ENCODE measurements at regions not wholly inside any gene's neighbourhood (a gene's known extent, or its start where the extent isn't known, plus 50 kb on each side); places are given as distances from the start of the nearest gene placed in this dataset.
"Not testable (repeated sequence)": the region's sequence is repeated elsewhere in the genome, so short reads cannot be mapped to it uniquely, and the experiment has no call there.

DNA sequence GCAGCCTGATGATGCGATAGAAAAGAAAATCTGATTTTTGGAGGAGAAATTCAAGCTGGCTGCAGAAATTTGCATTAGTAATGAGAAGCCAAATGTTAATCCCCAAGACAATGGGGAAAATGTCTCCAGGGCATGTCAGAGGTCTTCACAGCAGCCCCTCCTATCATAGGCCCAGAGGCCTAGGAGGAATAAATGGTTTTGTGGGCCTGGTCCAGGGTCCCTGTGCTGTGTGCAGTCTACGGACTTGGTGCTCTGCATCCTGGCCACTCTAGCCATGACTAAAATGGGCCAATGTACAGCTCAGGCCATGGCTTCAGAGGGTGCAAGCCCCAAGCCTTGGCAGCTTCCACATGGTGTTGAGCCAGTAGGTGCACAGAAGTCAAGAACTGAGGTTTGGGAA lies 303.8 kb upstream of the SEMA3C start:
- TF ChIP-seq TAF1 (IDR thresholded peaks at IDR 0.05; ENCODE audit: low read depth, low read length); FOSL1 (IDR thresholded peaks at IDR 0.05; ENCODE audit: insufficient read depth, low read depth, low read length); POLR2A (IDR thresholded peaks at IDR 0.05; ENCODE audit: control extremely low read depth in 1 of 2, low read depth in 2 of 2, low read length in 2 of 2); SIX5 (IDR thresholded peaks at IDR 0.05; ENCODE audit: low read depth, low read length); RAD21 (IDR thresholded peaks at IDR 0.05 in 1 of 2, conservative IDR thresholded peaks at IDR 0.05 in 1 of 2; ENCODE audit: low read depth in 2 of 2, low read length in 2 of 2); TCF12 (IDR thresholded peaks at IDR 0.05; ENCODE audit: low read depth, low read length): not testable (repeated sequence)
- TF ChIP-seq, protein P1, sequence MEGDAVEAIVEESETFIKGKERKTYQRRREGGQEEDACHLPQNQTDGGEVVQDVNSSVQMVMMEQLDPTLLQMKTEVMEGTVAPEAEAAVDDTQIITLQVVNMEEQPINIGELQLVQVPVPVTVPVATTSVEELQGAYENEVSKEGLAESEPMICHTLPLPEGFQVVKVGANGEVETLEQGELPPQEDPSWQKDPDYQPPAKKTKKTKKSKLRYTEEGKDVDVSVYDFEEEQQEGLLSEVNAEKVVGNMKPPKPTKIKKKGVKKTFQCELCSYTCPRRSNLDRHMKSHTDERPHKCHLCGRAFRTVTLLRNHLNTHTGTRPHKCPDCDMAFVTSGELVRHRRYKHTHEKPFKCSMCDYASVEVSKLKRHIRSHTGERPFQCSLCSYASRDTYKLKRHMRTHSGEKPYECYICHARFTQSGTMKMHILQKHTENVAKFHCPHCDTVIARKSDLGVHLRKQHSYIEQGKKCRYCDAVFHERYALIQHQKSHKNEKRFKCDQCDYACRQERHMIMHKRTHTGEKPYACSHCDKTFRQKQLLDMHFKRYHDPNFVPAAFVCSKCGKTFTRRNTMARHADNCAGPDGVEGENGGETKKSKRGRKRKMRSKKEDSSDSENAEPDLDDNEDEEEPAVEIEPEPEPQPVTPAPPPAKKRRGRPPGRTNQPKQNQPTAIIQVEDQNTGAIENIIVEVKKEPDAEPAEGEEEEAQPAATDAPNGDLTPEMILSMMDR (IDR thresholded peaks at IDR 0.05; ENCODE audit: control extremely low read depth in 1 of 3, insufficient read depth in 1 of 3, low read depth in 1 of 3, low read length in 3 of 3), result not testable (repeated sequence)
- TF ChIP-seq, protein P2, sequence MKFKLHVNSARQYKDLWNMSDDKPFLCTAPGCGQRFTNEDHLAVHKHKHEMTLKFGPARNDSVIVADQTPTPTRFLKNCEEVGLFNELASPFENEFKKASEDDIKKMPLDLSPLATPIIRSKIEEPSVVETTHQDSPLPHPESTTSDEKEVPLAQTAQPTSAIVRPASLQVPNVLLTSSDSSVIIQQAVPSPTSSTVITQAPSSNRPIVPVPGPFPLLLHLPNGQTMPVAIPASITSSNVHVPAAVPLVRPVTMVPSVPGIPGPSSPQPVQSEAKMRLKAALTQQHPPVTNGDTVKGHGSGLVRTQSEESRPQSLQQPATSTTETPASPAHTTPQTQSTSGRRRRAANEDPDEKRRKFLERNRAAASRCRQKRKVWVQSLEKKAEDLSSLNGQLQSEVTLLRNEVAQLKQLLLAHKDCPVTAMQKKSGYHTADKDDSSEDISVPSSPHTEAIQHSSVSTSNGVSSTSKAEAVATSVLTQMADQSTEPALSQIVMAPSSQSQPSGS (IDR thresholded peaks at IDR 0.05; ENCODE audit: low read length), result not testable (repeated sequence)
